ENCODE measurements at regions not wholly inside any gene's neighbourhood (a gene's known extent, or its start where the extent isn't known, plus 50 kb on each side); places are given as distances from the start of the nearest gene placed in this dataset.

GRCh38 chr6:14517516-14518105 lies 400.0 kb downstream of the CD83 start:
- TF ChIP-seq CTCF (IDR thresholded peaks at IDR 0.05; ENCODE audit: low read depth, low read length, poor library complexity, severe bottlenecking): no peak
- TF ChIP-seq EZH2phosphoT487 (IDR thresholded peaks at IDR 0.05; ENCODE audit: borderline replicate concordance, low read length): no peak
